ENCODE measurements at regions not wholly inside any gene's neighbourhood (a gene's known extent, or its start where the extent isn't known, plus 50 kb on each side); places are given as distances from the start of the nearest gene placed in this dataset.
A peak's percentile ranks its signal among the peaks of the same experiment; 100 is the strongest.

- DNase-seq (ENCODE audit: low read depth) = no peak
These were observed 57.0 kb downstream of the SEC61G start for GRCh38 chr7:54701982-54702381.

- DNase-seq (ENCODE audit: low read depth) = no peak
These were observed 59.3 kb downstream of the SEC61G start for GRCh38 chr7:54699715-54700114.

GRCh38 chr7:54697659-54698186 lies 61.3 kb downstream of the SEC61G start:
- DNase-seq (ENCODE audit: low read depth) = no peak

GRCh38 chr7:54690892-54691291 lies 68.1 kb downstream of the SEC61G start:
- no peak for DNase-seq (ENCODE audit: low read depth)

- no peak for DNase-seq (ENCODE audit: low read depth)
These were observed 69.0 kb downstream of the SEC61G start for GRCh38 chr7:54690050-54690443.

- no peak for DNase-seq (ENCODE audit: low read depth)
These were observed 69.5 kb downstream of the SEC61G start for GRCh38 chr7:54689394-54690049.

GRCh38 chr7:54687462-54688212 lies 71.4 kb downstream of the SEC61G start:
- DNase-seq (ENCODE audit: low read depth) = no peak

- no peak for DNase-seq (ENCODE audit: low read depth)
These were observed 78.5 kb downstream of the SEC61G start for GRCh38 chr7:54680377-54681005.

- DNase-seq (ENCODE audit: low read depth) = no peak
These were observed 79.6 kb downstream of the SEC61G start for GRCh38 chr7:54679490-54679817.

- DNase-seq (ENCODE audit: low read depth) = no peak
These were observed 80.1 kb downstream of the SEC61G start for GRCh38 chr7:54678763-54679489.

- DNase-seq (ENCODE audit: low read depth) = no peak
These were observed 84.1 kb downstream of the SEC61G start for GRCh38 chr7:54674891-54675290.

GRCh38 chr7:54672519-54672918 lies 86.5 kb downstream of the SEC61G start:
- DNase-seq (ENCODE audit: low read depth) = no peak

GRCh38 chr7:54664235-54665228 lies 94.5 kb downstream of the SEC61G start:
- peak; percentile 14 for DNase-seq (ENCODE audit: low read depth)

- no peak for DNase-seq (ENCODE audit: low read depth)
These were observed 95.3 kb downstream of the SEC61G start for GRCh38 chr7:54663603-54664234.

GRCh38 chr7:54663186-54663585 lies 95.8 kb downstream of the SEC61G start:
- no peak for DNase-seq (ENCODE audit: low read depth)

- DNase-seq (ENCODE audit: low read depth) = no peak
These were observed 96.3 kb downstream of the SEC61G start for GRCh38 chr7:54662701-54663100.

GRCh38 chr7:54653905-54654304 lies 105.1 kb downstream of the SEC61G start:
- DNase-seq (ENCODE audit: low read depth) = no peak

- DNase-seq (ENCODE audit: low read depth) = no peak
These were observed 100.9 kb downstream of the VSTM2A start for GRCh38 chr7:54643064-54643463.

- no peak for DNase-seq (ENCODE audit: low read depth)
These were observed 95.7 kb downstream of the VSTM2A start for GRCh38 chr7:54637712-54638396.

GRCh38 chr7:54632696-54633095 lies 90.5 kb downstream of the VSTM2A start:
- no peak for DNase-seq (ENCODE audit: low read depth)
